HCT116 (cell line): ENCODE measurements at regions not wholly inside any gene's neighbourhood (a gene's known extent, or its start where the extent isn't known, plus 50 kb on each side); places are given as distances from the start of the nearest gene placed in this dataset.

Experiments
- CEBPB ChIP-seq: IDR thresholded peaks from 2 replicates; pipeline ENCODE4 v1.6.1; 2012; ENCODE audit warnings: low read depth
- ELF1 ChIP-seq: IDR thresholded peaks from 2 replicates; pipeline ENCODE4 v1.6.1; 2012; ENCODE audit warnings: low read depth, borderline replicate concordance
- EZH2 ChIP-seq: fragments of 200-600 bp; sonication (generic); IDR thresholded peaks from 2 replicates; pipeline ENCODE4 v1.6.1; 2017; ENCODE audit warnings: antibody characterized with exemption, mixed run types
- EZH2phosphoT487 ChIP-seq: fragments of 200-600 bp; IDR thresholded peaks from 2 replicates; pipeline ENCODE4 v1.6.1; 2018; ENCODE audit warnings: antibody characterized with exemption, borderline replicate concordance
- POLR2A ChIP-seq: IDR thresholded peaks from 2 replicates; pipeline ENCODE4 v1.7.0; 2011; ENCODE audit warnings: borderline replicate concordance; ENCODE audit not compliant: insufficient read depth, insufficient read length; ENCODE audit errors: extremely low read depth
- POLR2AphosphoS5 ChIP-seq: IDR thresholded peaks from 2 replicates; pipeline ENCODE4 v1.6.1; 2011; ENCODE audit warnings: mild to moderate bottlenecking, low read depth, low read length, moderate library complexity
- RAD21 ChIP-seq: IDR thresholded peaks from 2 replicates; pipeline ENCODE4 v1.6.1; 2012; ENCODE audit warnings: low read depth, mild to moderate bottlenecking
- ZNF274 ChIP-seq: fragments of 200-500 bp; sonication (Bioruptor generic); IDR thresholded peaks from 2 replicates; pipeline ENCODE4 v1.6.1; 2014; ENCODE audit warnings: mild to moderate bottlenecking, low read depth, low read length, inconsistent platforms
- TF ChIP-seq, protein P1 (sequence below): IDR thresholded peaks from 2 replicates; pipeline ENCODE4 v1.6.1; 2011; ENCODE audit warnings: mild to moderate bottlenecking, low read length, moderate library complexity; ENCODE audit not compliant: insufficient replicate concordance; ENCODE audit errors: extremely low read depth
- TF ChIP-seq, protein P2 (sequence below), 3 experiments: fragments of 200-600 bp in 1 of 3; sonication (generic) in 1 of 3; IDR thresholded peaks in 2 of 3; conservative IDR thresholded peaks in 1 of 3; 2 replicates each; pipeline ENCODE4 v1.5.1; 2012 to 2017; ENCODE audit warnings: low read depth in 2 of 3, low read length in 2 of 3, antibody characterized with exemption in 1 of 3, borderline replicate concordance in 1 of 3, control low read depth in 1 of 3, mild to moderate bottlenecking in 1 of 3, mixed read lengths in 1 of 3, mixed run types in 1 of 3, moderate library complexity in 1 of 3; ENCODE audit not compliant: insufficient read depth in 1 of 3
- TF ChIP-seq, protein P3 (sequence below): IDR thresholded peaks from 2 replicates; pipeline ENCODE4 v1.6.1; 2012; ENCODE audit warnings: low read depth
- TF ChIP-seq, protein P4 (sequence below): IDR thresholded peaks from 2 replicates; pipeline ENCODE4 v1.6.1; 2012

DNA sequence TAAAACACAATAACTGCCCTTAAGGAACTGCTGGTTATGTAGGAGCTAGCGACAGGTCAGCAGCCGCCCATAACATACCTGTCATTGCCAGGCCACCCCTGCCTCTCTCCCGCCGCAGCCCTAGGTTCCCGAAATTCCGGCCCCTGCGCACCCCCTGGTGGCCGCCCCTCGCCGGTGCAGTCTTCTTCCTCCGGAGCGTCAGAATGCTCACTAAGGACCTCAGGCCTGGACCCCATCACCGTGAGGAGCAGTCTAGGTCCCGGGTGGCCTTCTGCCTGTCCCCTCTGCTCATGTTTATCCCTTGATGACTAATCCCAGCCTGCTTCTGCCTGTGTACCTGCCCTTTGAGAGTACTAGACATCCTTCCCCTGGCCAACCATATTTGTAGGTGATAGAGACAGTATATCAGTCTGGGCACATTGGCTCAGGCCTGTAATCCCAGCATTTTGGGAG lies 115.7 kb upstream of the SLC1A4 start:
- TF ChIP-seq, protein P1, sequence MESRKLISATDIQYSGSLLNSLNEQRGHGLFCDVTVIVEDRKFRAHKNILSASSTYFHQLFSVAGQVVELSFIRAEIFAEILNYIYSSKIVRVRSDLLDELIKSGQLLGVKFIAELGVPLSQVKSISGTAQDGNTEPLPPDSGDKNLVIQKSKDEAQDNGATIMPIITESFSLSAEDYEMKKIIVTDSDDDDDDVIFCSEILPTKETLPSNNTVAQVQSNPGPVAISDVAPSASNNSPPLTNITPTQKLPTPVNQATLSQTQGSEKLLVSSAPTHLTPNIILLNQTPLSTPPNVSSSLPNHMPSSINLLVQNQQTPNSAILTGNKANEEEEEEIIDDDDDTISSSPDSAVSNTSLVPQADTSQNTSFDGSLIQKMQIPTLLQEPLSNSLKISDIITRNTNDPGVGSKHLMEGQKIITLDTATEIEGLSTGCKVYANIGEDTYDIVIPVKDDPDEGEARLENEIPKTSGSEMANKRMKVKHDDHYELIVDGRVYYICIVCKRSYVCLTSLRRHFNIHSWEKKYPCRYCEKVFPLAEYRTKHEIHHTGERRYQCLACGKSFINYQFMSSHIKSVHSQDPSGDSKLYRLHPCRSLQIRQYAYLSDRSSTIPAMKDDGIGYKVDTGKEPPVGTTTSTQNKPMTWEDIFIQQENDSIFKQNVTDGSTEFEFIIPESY, result no peak
- TF ChIP-seq, protein P2, sequence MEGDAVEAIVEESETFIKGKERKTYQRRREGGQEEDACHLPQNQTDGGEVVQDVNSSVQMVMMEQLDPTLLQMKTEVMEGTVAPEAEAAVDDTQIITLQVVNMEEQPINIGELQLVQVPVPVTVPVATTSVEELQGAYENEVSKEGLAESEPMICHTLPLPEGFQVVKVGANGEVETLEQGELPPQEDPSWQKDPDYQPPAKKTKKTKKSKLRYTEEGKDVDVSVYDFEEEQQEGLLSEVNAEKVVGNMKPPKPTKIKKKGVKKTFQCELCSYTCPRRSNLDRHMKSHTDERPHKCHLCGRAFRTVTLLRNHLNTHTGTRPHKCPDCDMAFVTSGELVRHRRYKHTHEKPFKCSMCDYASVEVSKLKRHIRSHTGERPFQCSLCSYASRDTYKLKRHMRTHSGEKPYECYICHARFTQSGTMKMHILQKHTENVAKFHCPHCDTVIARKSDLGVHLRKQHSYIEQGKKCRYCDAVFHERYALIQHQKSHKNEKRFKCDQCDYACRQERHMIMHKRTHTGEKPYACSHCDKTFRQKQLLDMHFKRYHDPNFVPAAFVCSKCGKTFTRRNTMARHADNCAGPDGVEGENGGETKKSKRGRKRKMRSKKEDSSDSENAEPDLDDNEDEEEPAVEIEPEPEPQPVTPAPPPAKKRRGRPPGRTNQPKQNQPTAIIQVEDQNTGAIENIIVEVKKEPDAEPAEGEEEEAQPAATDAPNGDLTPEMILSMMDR (IDR thresholded peaks at IDR 0.05 in 2 of 3, conservative IDR thresholded peaks at IDR 0.05 in 1 of 3; ENCODE audit: borderline replicate concordance in 1 of 3, insufficient read depth in 1 of 3, low read depth in 2 of 3, low read length in 2 of 3), result peak; percentile 74 to 92 (median 91)
- TF ChIP-seq, protein P3, sequence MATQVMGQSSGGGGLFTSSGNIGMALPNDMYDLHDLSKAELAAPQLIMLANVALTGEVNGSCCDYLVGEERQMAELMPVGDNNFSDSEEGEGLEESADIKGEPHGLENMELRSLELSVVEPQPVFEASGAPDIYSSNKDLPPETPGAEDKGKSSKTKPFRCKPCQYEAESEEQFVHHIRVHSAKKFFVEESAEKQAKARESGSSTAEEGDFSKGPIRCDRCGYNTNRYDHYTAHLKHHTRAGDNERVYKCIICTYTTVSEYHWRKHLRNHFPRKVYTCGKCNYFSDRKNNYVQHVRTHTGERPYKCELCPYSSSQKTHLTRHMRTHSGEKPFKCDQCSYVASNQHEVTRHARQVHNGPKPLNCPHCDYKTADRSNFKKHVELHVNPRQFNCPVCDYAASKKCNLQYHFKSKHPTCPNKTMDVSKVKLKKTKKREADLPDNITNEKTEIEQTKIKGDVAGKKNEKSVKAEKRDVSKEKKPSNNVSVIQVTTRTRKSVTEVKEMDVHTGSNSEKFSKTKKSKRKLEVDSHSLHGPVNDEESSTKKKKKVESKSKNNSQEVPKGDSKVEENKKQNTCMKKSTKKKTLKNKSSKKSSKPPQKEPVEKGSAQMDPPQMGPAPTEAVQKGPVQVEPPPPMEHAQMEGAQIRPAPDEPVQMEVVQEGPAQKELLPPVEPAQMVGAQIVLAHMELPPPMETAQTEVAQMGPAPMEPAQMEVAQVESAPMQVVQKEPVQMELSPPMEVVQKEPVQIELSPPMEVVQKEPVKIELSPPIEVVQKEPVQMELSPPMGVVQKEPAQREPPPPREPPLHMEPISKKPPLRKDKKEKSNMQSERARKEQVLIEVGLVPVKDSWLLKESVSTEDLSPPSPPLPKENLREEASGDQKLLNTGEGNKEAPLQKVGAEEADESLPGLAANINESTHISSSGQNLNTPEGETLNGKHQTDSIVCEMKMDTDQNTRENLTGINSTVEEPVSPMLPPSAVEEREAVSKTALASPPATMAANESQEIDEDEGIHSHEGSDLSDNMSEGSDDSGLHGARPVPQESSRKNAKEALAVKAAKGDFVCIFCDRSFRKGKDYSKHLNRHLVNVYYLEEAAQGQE, result no peak
- TF ChIP-seq POLR2AphosphoS5 (no peak), POLR2A (no peak), CEBPB (no peak), EZH2 (no peak), EZH2phosphoT487 (no peak), ZNF274 (no peak), ELF1 (no peak), RAD21 (peak; percentile 96)
- TF ChIP-seq, protein P4, sequence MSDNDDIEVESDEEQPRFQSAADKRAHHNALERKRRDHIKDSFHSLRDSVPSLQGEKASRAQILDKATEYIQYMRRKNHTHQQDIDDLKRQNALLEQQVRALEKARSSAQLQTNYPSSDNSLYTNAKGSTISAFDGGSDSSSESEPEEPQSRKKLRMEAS, result no peak
